ENCODE measurements at regions not wholly inside any gene's neighbourhood (a gene's known extent, or its start where the extent isn't known, plus 50 kb on each side); places are given as distances from the start of the nearest gene placed in this dataset.

- DNase-seq, result no peak
Measured at GRCh38 chr2:120461092-120461491, 115.2 kb downstream of the INHBB start.

GRCh38 chr2:120461546-120462537 lies 115.9 kb downstream of the INHBB start:
- DNase-seq, result no peak

GRCh38 chr2:120463527-120463926 lies 117.6 kb downstream of the INHBB start:
- DNase-seq, result no peak

GRCh38 chr2:120463996-120464395 lies 118.1 kb downstream of the INHBB start:
- no peak for DNase-seq

- no peak for DNase-seq
Measured at GRCh38 chr2:120464448-120464931, 118.6 kb downstream of the INHBB start.

GRCh38 chr2:120465012-120465700 lies 119.2 kb downstream of the INHBB start:
- no peak for DNase-seq

- no peak for DNase-seq
Measured at GRCh38 chr2:120465701-120465988, 119.7 kb downstream of the INHBB start.

- no peak for DNase-seq
Measured at GRCh38 chr2:120465989-120466703, 120.2 kb downstream of the INHBB start.

- DNase-seq, result no peak
Measured at GRCh38 chr2:120466704-120467054, 120.7 kb downstream of the INHBB start.

GRCh38 chr2:120468136-120468535 lies 122.2 kb downstream of the INHBB start:
- no peak for DNase-seq

- DNase-seq, result no peak
Measured at GRCh38 chr2:120469426-120469825, 123.5 kb downstream of the INHBB start.

- no peak for DNase-seq
Measured at GRCh38 chr2:120470041-120470965, 124.4 kb downstream of the INHBB start.

- DNase-seq, result no peak
Measured at GRCh38 chr2:120471166-120471565, 125.2 kb downstream of the INHBB start.

- no peak for DNase-seq
Measured at GRCh38 chr2:120472031-120472430, 126.1 kb downstream of the INHBB start.

GRCh38 chr2:120472891-120473309 lies 127.0 kb downstream of the INHBB start:
- no peak for DNase-seq

GRCh38 chr2:120473522-120474271 lies 127.8 kb downstream of the INHBB start:
- no peak for DNase-seq

GRCh38 chr2:120474486-120474885 lies 128.6 kb downstream of the INHBB start:
- no peak for DNase-seq

GRCh38 chr2:120476141-120476540 lies 130.2 kb downstream of the INHBB start:
- no peak for DNase-seq

GRCh38 chr2:120477198-120477597 lies 131.3 kb downstream of the INHBB start:
- DNase-seq, result no peak

GRCh38 chr2:120477831-120478481 lies 132.0 kb downstream of the INHBB start:
- no peak for DNase-seq

GRCh38 chr2:120480346-120480902 lies 134.5 kb downstream of the INHBB start:
- DNase-seq, result no peak
